ENCODE measurements at regions not wholly inside any gene's neighbourhood (a gene's known extent, or its start where the extent isn't known, plus 50 kb on each side); places are given as distances from the start of the nearest gene placed in this dataset.

- TF ChIP-seq CTCF (IDR thresholded peaks at IDR 0.05) (no peak), ZNF263 (CRISPR knock-in tag; IDR thresholded peaks at IDR 0.05; ENCODE audit: low read depth) (no peak), ZNF121 (CRISPR knock-in tag; IDR thresholded peaks at IDR 0.05) (no peak), KAT7 (CRISPR knock-in tag; IDR thresholded peaks at IDR 0.05; ENCODE audit: borderline replicate concordance) (no peak), TEAD4 (CRISPR knock-in tag; IDR thresholded peaks at IDR 0.05) (no peak)
- TF ChIP-seq, protein P1, sequence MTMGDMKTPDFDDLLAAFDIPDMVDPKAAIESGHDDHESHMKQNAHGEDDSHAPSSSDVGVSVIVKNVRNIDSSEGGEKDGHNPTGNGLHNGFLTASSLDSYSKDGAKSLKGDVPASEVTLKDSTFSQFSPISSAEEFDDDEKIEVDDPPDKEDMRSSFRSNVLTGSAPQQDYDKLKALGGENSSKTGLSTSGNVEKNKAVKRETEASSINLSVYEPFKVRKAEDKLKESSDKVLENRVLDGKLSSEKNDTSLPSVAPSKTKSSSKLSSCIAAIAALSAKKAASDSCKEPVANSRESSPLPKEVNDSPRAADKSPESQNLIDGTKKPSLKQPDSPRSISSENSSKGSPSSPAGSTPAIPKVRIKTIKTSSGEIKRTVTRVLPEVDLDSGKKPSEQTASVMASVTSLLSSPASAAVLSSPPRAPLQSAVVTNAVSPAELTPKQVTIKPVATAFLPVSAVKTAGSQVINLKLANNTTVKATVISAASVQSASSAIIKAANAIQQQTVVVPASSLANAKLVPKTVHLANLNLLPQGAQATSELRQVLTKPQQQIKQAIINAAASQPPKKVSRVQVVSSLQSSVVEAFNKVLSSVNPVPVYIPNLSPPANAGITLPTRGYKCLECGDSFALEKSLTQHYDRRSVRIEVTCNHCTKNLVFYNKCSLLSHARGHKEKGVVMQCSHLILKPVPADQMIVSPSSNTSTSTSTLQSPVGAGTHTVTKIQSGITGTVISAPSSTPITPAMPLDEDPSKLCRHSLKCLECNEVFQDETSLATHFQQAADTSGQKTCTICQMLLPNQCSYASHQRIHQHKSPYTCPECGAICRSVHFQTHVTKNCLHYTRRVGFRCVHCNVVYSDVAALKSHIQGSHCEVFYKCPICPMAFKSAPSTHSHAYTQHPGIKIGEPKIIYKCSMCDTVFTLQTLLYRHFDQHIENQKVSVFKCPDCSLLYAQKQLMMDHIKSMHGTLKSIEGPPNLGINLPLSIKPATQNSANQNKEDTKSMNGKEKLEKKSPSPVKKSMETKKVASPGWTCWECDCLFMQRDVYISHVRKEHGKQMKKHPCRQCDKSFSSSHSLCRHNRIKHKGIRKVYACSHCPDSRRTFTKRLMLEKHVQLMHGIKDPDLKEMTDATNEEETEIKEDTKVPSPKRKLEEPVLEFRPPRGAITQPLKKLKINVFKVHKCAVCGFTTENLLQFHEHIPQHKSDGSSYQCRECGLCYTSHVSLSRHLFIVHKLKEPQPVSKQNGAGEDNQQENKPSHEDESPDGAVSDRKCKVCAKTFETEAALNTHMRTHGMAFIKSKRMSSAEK (CRISPR knock-in tag; IDR thresholded peaks at IDR 0.05; ENCODE audit: borderline replicate concordance): no peak
Observed at GRCh38 chr12:22855456-22855855, 230.5 kb downstream of the ETNK1 start.
